ENCODE measurements at regions not wholly inside any gene's neighbourhood (a gene's known extent, or its start where the extent isn't known, plus 50 kb on each side); places are given as distances from the start of the nearest gene placed in this dataset.

- Histone ChIP-seq H2BK120ac (ENCODE audit: insufficient read depth, low read length, poor library complexity) (no peak overlapping the region), H3K27ac (ENCODE audit: low read depth, low read length) (no peak overlapping the region), H3K27me3 (ENCODE audit: insufficient read depth, low read length) (no peaks in the 10 kb centered on the region), H3K23ac (ENCODE audit: low read length) (no peak overlapping the region), H3K79me1 (ENCODE audit: low read length) (no peaks in the 10 kb centered on the region), H2AK5ac (ENCODE audit: low read length) (no peak overlapping the region), H2BK5ac (ENCODE audit: low read depth, low read length, poor library complexity) (no peak overlapping the region), H3K4me2 (ENCODE audit: low read length) (no peak overlapping the region), H2AFZ (ENCODE audit: insufficient read depth, low read length, poor library complexity) (no peak overlapping the region), H3K79me2 (ENCODE audit: control insufficient read depth, insufficient read depth, low read length, poor library complexity) (no peaks in the 10 kb centered on the region), H3K9ac (ENCODE audit: low read length) (no peak overlapping the region), H3K36me3 (ENCODE audit: control insufficient read depth in 1 of 2, insufficient read depth in 2 of 2, low read length in 2 of 2) (no peaks in the 10 kb centered on the region), H3K18ac (ENCODE audit: low read length) (no peak overlapping the region), H4K12ac (ENCODE audit: low read depth, low read length) (no peak overlapping the region), H4K91ac (ENCODE audit: low read depth, low read length) (no peak overlapping the region), H3K4me3 (ENCODE audit: low read depth, low read length) (no peak overlapping the region), H4K8ac (ENCODE audit: low read depth, low read length) (no peak overlapping the region), H3K4me1 (ENCODE audit: control insufficient read depth in 1 of 2, insufficient read depth in 2 of 2, low read length in 2 of 2) (no peaks in the 10 kb centered on the region), H3K14ac (ENCODE audit: low read length) (no peak overlapping the region), H3K9me3 (ENCODE audit: insufficient read depth, low read depth, low read length) (no peaks in the 10 kb centered on the region), H2BK12ac (ENCODE audit: low read length) (no peak overlapping the region), H3K4ac (ENCODE audit: low read depth, low read length) (no peak overlapping the region)
- peak in 1 of 2 donors; percentile 5 for DNase-seq
- WGBS (ENCODE audit: extremely low coverage, insufficient coverage, insufficient read length) = no CpG with 5 or more reads among the region's 3 CpGs
Measured at GRCh38 chr1:106524631-106525030, 531.8 kb upstream of the PRMT6 start.

GRCh38 chr1:106526650-106527049, 529.8 kb upstream of the PRMT6 start:
- Histone ChIP-seq H3K9me3 (ENCODE audit: insufficient read depth, low read depth, low read length) (no peaks in the 10 kb centered on the region), H4K8ac (ENCODE audit: low read depth, low read length) (no peak overlapping the region)

GRCh38 chr1:106534612-106535011, 521.9 kb upstream of the PRMT6 start:
- H4K8ac ChIP-seq (ENCODE audit: low read depth, low read length) = no peak overlapping the region
- no peak overlapping the region for H2BK12ac ChIP-seq (ENCODE audit: low read length)
- no peaks in the 10 kb centered on the region for H3K36me3 ChIP-seq (ENCODE audit: control insufficient read depth in 1 of 2, insufficient read depth in 2 of 2, low read length in 2 of 2)
- no peaks in the 10 kb centered on the region for H3K79me1 ChIP-seq (ENCODE audit: low read length)
- no peak overlapping the region for H2AFZ ChIP-seq (ENCODE audit: insufficient read depth, low read length, poor library complexity)
- no peak overlapping the region for H3K4me2 ChIP-seq (ENCODE audit: low read length)
- no peak overlapping the region for H3K9ac ChIP-seq (ENCODE audit: low read length)
- H2AK5ac ChIP-seq (ENCODE audit: low read length) = no peak overlapping the region
- H3K23ac ChIP-seq (ENCODE audit: low read length) = no peak overlapping the region
- no peak overlapping the region for H3K18ac ChIP-seq (ENCODE audit: low read length)
- H3K27me3 ChIP-seq (ENCODE audit: insufficient read depth, low read length) = no peaks in the 10 kb centered on the region
- H3K27ac ChIP-seq (ENCODE audit: low read depth, low read length) = no peak overlapping the region
- no peaks in the 10 kb centered on the region for H3K4me1 ChIP-seq (ENCODE audit: control insufficient read depth in 1 of 2, insufficient read depth in 2 of 2, low read length in 2 of 2)
- H3K79me2 ChIP-seq (ENCODE audit: control insufficient read depth, insufficient read depth, low read length, poor library complexity) = no peaks in the 10 kb centered on the region
- no peak for DNase-seq
- H3K4me3 ChIP-seq (ENCODE audit: low read depth, low read length) = no peak overlapping the region
- no peak overlapping the region for H2BK5ac ChIP-seq (ENCODE audit: low read depth, low read length, poor library complexity)
- H3K14ac ChIP-seq (ENCODE audit: low read length) = no peak overlapping the region
- no peaks in the 10 kb centered on the region for H3K9me3 ChIP-seq (ENCODE audit: insufficient read depth, low read depth, low read length)
- H3K4ac ChIP-seq (ENCODE audit: low read depth, low read length) = no peak overlapping the region
- H2BK120ac ChIP-seq (ENCODE audit: insufficient read depth, low read length, poor library complexity) = no peak overlapping the region
- no peak overlapping the region for H4K12ac ChIP-seq (ENCODE audit: low read depth, low read length)
- no CpG with 5 or more reads among the region's 2 CpGs for WGBS (ENCODE audit: extremely low coverage, insufficient coverage, insufficient read length)
- H4K91ac ChIP-seq (ENCODE audit: low read depth, low read length) = no peak overlapping the region

More at GRCh38 chr1:106526650-106527049, 529.8 kb upstream of the PRMT6 start:
- Histone ChIP-seq H3K4me3 (ENCODE audit: low read depth, low read length) (no peak overlapping the region), H3K27ac (ENCODE audit: low read depth, low read length) (no peak overlapping the region), H3K14ac (ENCODE audit: low read length) (no peak overlapping the region), H2AK5ac (ENCODE audit: low read length) (no peak overlapping the region), H3K23ac (ENCODE audit: low read length) (no peak overlapping the region), H3K79me2 (ENCODE audit: control insufficient read depth, insufficient read depth, low read length, poor library complexity) (no peaks in the 10 kb centered on the region), H4K91ac (ENCODE audit: low read depth, low read length) (no peak overlapping the region), H3K36me3 (ENCODE audit: control insufficient read depth in 1 of 2, insufficient read depth in 2 of 2, low read length in 2 of 2) (no peaks in the 10 kb centered on the region), H4K12ac (ENCODE audit: low read depth, low read length) (no peak overlapping the region), H3K9ac (ENCODE audit: low read length) (no peak overlapping the region), H3K4me2 (ENCODE audit: low read length) (no peak overlapping the region), H2BK12ac (ENCODE audit: low read length) (no peak overlapping the region), H2BK120ac (ENCODE audit: insufficient read depth, low read length, poor library complexity) (no peak overlapping the region), H3K4me1 (ENCODE audit: control insufficient read depth in 1 of 2, insufficient read depth in 2 of 2, low read length in 2 of 2) (no peaks in the 10 kb centered on the region), H3K18ac (ENCODE audit: low read length) (no peak overlapping the region), H2AFZ (ENCODE audit: insufficient read depth, low read length, poor library complexity) (no peak overlapping the region), H2BK5ac (ENCODE audit: low read depth, low read length, poor library complexity) (peak overlapping the region; percentile 63), H3K79me1 (ENCODE audit: low read length) (no peaks in the 10 kb centered on the region), H3K4ac (ENCODE audit: low read depth, low read length) (no peak overlapping the region), H3K27me3 (ENCODE audit: insufficient read depth, low read length) (no peaks in the 10 kb centered on the region)
- DNase-seq = no peak
- no CpG with 5 or more reads among the region's 2 CpGs for WGBS (ENCODE audit: extremely low coverage, insufficient coverage, insufficient read length)

- Histone ChIP-seq H2BK5ac (ENCODE audit: low read depth, low read length, poor library complexity) (no peak overlapping the region), H4K8ac (ENCODE audit: low read depth, low read length) (no peak overlapping the region), H3K23ac (ENCODE audit: low read length) (no peak overlapping the region), H3K36me3 (ENCODE audit: control insufficient read depth in 1 of 2, insufficient read depth in 2 of 2, low read length in 2 of 2) (no peaks in the 10 kb centered on the region), H3K79me2 (ENCODE audit: control insufficient read depth, insufficient read depth, low read length, poor library complexity) (no peaks in the 10 kb centered on the region), H3K4me3 (ENCODE audit: low read depth, low read length) (no peak overlapping the region), H3K18ac (ENCODE audit: low read length) (no peak overlapping the region), H3K4me1 (ENCODE audit: control insufficient read depth in 1 of 2, insufficient read depth in 2 of 2, low read length in 2 of 2) (no peaks in the 10 kb centered on the region), H2BK120ac (ENCODE audit: insufficient read depth, low read length, poor library complexity) (no peak overlapping the region), H3K4me2 (ENCODE audit: low read length) (no peak overlapping the region), H2AK5ac (ENCODE audit: low read length) (no peak overlapping the region), H3K9ac (ENCODE audit: low read length) (no peak overlapping the region), H2BK12ac (ENCODE audit: low read length) (no peak overlapping the region), H3K27me3 (ENCODE audit: insufficient read depth, low read length) (no peaks in the 10 kb centered on the region), H3K79me1 (ENCODE audit: low read length) (no peaks in the 10 kb centered on the region), H4K91ac (ENCODE audit: low read depth, low read length) (no peak overlapping the region), H4K12ac (ENCODE audit: low read depth, low read length) (no peak overlapping the region), H3K4ac (ENCODE audit: low read depth, low read length) (no peak overlapping the region), H3K27ac (ENCODE audit: low read depth, low read length) (no peak overlapping the region), H2AFZ (ENCODE audit: insufficient read depth, low read length, poor library complexity) (no peak overlapping the region), H3K9me3 (ENCODE audit: insufficient read depth, low read depth, low read length) (no peaks in the 10 kb centered on the region), H3K14ac (ENCODE audit: low read length) (no peak overlapping the region)
- no peak for DNase-seq
Measured at GRCh38 chr1:106536741-106537140, 519.7 kb upstream of the PRMT6 start.

Data from trophoblast cell (in vitro differentiated cells and primary cell).